Activated naive CD8-positive, alpha-beta T cell treated with anti-CD3 and anti-CD28 coated beads, Interleukin-2, amount 10 ng/mL, durations not matched to agents 7 days and 5 days (primary cell): ENCODE measurements at regions not wholly inside any gene's neighbourhood (a gene's known extent, or its start where the extent isn't known, plus 50 kb on each side); places are given as distances from the start of the nearest gene placed in this dataset.
"Not testable (repeated sequence)": the region's sequence is repeated elsewhere in the genome, so short reads cannot be mapped to it uniquely, and the experiment has no call there.

ENCODE experiments used
- ATAC-seq: fragments of 150-1000 bp; cut with Tn5 transposase; one replicate; pipeline ENCODE4 v1.10.0; 2021; ENCODE audit warnings: low read depth, moderate library complexity
- POLR2A ChIA-PET: fragments of 350-600 bp; sonication (Branson Sonifier 250); formaldehyde crosslinking; loops from one replicate; lab custom pipeline; 2021; ENCODE audit warnings: antibody characterized with exemption; lab: Charles Lee
- DNase-seq: peaks from one replicate; pipeline ENCODE4 v3.0.0; 2021
- H3K27ac Mint-ChIP-seq: one replicate; pipeline ENCODE4 v1.8.0; 2022; ENCODE audit warnings: mild to moderate bottlenecking, mixed read lengths
- H3K27me3 Mint-ChIP-seq: one replicate; pipeline ENCODE4 v1.8.0; 2022; ENCODE audit warnings: mild to moderate bottlenecking, moderate library complexity, mixed read lengths
- H3K36me3 Mint-ChIP-seq: one replicate; pipeline ENCODE4 v1.8.0; 2021; ENCODE audit warnings: mild to moderate bottlenecking, mixed read lengths
- H3K4me1 Mint-ChIP-seq: one replicate; pipeline ENCODE4 v1.8.0; 2021; ENCODE audit warnings: mixed read lengths
- H3K4me3 Mint-ChIP-seq: one replicate; pipeline ENCODE4 v1.8.0; 2022; ENCODE audit warnings: mild to moderate bottlenecking, moderate library complexity, mixed read lengths
- H3K9me3 Mint-ChIP-seq: one replicate; pipeline ENCODE4 v1.8.0; 2021; ENCODE audit warnings: mixed read lengths

DNA sequence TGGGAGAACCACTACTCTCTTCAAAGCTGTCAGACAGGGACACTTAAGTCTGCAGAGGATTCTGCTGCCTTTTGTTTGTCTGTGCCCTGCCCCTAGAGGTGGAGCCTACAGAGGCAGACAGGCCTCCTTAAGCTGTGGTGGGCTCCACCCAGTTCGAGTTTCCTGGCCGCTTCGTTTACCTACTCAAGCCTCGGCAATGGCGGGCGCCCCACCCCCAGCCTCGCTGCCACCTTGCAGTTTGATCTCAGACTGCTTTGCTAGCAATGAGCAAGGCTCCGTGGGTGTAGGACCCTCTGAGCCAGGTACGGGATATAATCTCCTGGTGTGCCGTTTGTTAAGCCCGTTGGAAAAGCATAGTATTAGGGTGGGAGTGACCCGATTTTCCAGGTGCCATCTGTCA, 267.9 kb upstream of the GRAMD2B start:
- H3K4me3 Mint-ChIP-seq, ATAC-seq, POLR2A ChIA-PET, H3K27ac Mint-ChIP-seq, H3K27me3 Mint-ChIP-seq, H3K36me3 Mint-ChIP-seq, H3K4me1 Mint-ChIP-seq, DNase-seq: not testable (repeated sequence)
- peaks cover 10% of the 10 kb centered on the region for H3K9me3 Mint-ChIP-seq

DNA sequence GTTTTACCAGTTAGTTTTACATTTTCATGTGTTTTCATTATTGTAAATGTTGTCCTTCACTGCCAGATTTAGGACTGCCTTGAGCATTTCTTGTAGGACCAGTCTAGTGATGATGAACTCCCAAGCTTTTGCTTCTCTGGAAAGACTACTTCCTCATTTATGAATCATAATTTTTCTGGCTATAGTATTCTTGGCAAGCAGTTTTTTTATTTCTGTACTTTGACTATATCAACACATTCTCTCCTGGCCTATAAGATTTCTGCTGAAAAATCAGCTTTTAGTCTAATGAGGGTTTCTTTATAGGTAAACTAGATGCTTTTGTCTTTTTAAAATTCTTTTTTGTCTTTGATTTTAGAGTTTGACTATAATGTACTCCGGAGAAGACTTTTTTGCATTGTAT, 256.8 kb upstream of the GRAMD2B start:
- Mint-ChIP-seq H3K4me3 (no peak overlapping the region), H3K36me3 (no peaks in the 10 kb centered on the region), H3K27ac (no peak overlapping the region), H3K4me1 (no peaks in the 10 kb centered on the region), H3K27me3 (no peaks in the 10 kb centered on the region), H3K9me3 (peaks cover 10% of the 10 kb centered on the region)
- POLR2A ChIA-PET: no interaction called here
- DNase-seq: no peak
- ATAC-seq: no peak

DNA sequence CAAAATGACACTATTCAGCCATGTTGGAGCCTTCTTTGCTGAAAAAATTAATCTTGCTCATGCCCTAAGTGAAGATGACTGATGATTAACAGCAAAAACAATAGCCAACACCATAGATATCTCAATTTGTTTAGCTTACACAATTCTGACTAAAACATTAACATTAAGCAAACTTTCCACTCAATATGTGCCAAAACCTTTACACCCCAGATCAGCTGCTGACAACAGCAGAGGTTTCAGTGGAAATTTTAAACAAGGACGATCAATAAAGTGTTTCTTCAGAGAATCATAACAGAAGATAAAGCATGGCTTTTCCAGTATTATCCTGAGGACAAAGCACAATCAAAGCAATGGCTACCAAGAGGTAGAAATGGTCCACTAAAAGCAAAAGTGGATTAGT, 254.4 kb upstream of the GRAMD2B start:
- no peaks in the 10 kb centered on the region for H3K36me3 Mint-ChIP-seq
- H3K27me3 Mint-ChIP-seq: no peaks in the 10 kb centered on the region
- H3K4me1 Mint-ChIP-seq: no peaks in the 10 kb centered on the region
- DNase-seq (no peak), ATAC-seq (no peak)
- no peak overlapping the region for H3K27ac Mint-ChIP-seq
- H3K4me3 Mint-ChIP-seq: no peak overlapping the region
- POLR2A ChIA-PET: no interaction called here
- peaks cover 13% of the 10 kb centered on the region for H3K9me3 Mint-ChIP-seq

DNA sequence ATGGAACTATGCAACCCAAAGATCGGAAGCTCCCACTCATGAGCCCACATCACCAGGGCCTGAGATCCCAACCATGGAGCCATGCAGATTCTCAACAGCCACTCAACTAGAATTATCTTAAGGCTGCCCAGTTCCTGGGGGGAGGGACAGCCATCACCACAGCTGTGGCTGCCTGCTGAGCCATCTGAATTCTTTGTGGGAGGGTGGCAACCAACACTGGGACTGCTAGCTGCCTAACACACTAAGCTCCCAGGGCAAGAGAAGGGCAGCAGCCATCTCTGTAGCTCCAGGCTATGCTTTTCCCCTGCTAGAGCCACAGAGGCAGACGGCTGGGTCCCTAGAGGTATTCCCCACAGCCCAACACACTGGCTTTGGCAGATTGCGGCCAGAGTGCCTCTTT, 251.3 kb upstream of the GRAMD2B start:
- no peak overlapping the region for H3K27ac Mint-ChIP-seq
- DNase-seq (no peak), ATAC-seq (no peak)
- H3K36me3 Mint-ChIP-seq: no peaks in the 10 kb centered on the region
- no peaks in the 10 kb centered on the region for H3K27me3 Mint-ChIP-seq
- no peak overlapping the region for H3K4me3 Mint-ChIP-seq
- peaks cover 10% of the 10 kb centered on the region for H3K9me3 Mint-ChIP-seq
- no peaks in the 10 kb centered on the region for H3K4me1 Mint-ChIP-seq
- POLR2A ChIA-PET: no interaction called here

DNA sequence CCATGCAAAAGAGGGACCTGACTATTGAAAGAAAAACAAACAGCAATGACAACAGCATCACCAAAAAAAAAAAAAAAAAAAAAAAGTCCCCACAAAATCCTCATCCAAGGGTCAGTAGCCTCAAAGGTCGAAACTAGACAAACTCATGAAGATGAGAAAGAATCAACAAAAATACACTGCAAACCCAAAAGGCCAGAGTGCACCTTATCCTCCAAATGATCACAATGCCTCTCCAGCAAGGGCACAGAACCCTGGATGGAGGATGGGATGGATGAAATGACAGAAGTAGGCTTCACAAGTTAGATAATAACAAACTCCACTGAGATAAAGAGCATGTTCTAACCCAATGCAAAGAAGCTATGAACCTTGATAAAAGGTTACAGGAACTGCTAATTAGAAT, 250.4 kb upstream of the GRAMD2B start:
- H3K36me3 Mint-ChIP-seq: no peaks in the 10 kb centered on the region
- no peaks in the 10 kb centered on the region for H3K4me1 Mint-ChIP-seq
- POLR2A ChIA-PET: no interaction called here
- no peaks in the 10 kb centered on the region for H3K27me3 Mint-ChIP-seq
- DNase-seq (no peak), ATAC-seq (no peak)
- H3K27ac Mint-ChIP-seq: no peak overlapping the region
- no peak overlapping the region for H3K4me3 Mint-ChIP-seq
- peaks cover 6% of the 10 kb centered on the region for H3K9me3 Mint-ChIP-seq

DNA sequence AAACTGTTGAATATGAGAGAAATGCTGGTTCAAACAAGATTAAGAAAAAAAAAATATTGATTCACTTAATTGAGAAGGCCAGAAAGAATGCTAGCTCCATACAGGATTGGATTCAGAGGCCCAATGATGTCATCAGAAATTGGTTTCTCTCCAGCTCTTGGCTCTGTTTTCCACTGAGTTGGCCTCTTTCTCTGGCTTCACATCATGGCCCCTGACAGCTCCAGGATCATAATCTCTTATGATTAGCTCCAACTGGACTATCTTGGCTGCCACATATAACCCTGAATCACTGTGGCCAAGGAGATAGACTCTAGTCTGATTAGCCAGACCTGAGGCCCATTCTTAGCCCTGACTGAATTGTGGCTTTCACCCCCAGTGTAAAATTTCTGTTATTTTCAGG, 244.7 kb upstream of the GRAMD2B start:
- H3K9me3 Mint-ChIP-seq: peaks cover 2% of the 10 kb centered on the region

DNA sequence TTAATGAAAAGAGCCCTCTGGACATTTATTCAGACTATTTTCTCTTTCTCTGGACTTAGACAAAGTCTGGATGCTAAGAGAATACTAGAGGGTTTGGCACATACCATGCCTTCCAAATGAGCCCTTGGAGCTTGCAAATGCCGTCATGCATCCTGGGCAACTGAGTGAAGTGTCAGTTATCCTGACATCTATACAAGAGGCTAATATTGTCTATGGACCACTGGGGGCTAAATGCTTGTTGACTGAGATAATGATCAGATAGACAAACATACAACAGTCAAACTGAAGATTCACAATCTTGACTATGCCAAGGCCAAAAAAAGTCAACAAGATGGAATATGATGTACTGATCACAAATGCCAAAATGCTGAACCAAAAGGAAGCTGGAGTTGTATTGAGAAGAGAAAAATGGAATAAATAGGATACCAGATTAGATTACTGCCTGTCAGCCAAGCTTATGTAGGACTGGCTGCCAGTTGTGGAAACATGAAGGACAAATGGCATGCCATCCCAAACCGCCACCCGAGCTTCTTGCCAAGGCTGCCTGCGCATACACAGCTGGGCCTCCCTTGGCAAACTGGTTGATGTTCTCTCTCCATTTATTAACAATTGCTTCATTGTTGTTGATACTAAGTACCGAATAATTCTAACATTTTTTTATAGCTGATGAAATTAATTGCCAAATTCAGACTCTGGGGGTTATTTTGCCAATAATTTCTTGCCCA, 240.1 kb upstream of the GRAMD2B start:
- POLR2A ChIA-PET: no interaction called here
- H3K4me1 Mint-ChIP-seq: no peaks in the 10 kb centered on the region
- H3K27me3 Mint-ChIP-seq: no peaks in the 10 kb centered on the region
- DNase-seq (no peak), ATAC-seq (no peak)
- no peak overlapping the region for H3K27ac Mint-ChIP-seq
- H3K9me3 Mint-ChIP-seq: no peaks in the 10 kb centered on the region
- no peaks in the 10 kb centered on the region for H3K36me3 Mint-ChIP-seq
- no peak overlapping the region for H3K4me3 Mint-ChIP-seq

More for the DNA sequence above, 244.7 kb upstream of the GRAMD2B start:
- Mint-ChIP-seq H3K27ac (no peak overlapping the region), H3K27me3 (no peaks in the 10 kb centered on the region), H3K4me3 (no peak overlapping the region), H3K4me1 (no peaks in the 10 kb centered on the region), H3K36me3 (no peaks in the 10 kb centered on the region)
- ATAC-seq (no peak), DNase-seq (no peak)
- POLR2A ChIA-PET: no interaction called here

DNA sequence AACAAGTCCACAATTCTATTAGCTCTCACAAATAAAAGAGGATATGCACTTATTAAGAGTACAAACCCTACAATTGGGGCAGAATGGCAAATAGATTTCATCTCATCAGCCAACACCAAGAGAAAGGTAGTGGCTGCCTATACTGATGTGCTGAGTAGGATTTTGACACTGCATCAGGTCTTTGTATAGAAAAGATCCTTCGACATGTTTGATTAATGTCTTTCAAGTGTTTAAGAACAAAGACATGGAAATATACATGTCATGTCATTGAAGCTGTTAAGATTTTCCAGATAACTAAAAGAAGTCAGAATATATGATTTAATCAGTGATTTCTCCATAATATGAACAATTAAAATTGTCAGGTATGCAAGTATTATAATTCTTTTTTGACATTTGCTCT, 238.7 kb upstream of the GRAMD2B start:
- H3K27me3 Mint-ChIP-seq: no peaks in the 10 kb centered on the region
- no peaks in the 10 kb centered on the region for H3K36me3 Mint-ChIP-seq
- H3K4me3 Mint-ChIP-seq: no peak overlapping the region
- POLR2A ChIA-PET: no interaction called here
- no peak overlapping the region for H3K27ac Mint-ChIP-seq
- DNase-seq (no peak), ATAC-seq (no peak)
- no peaks in the 10 kb centered on the region for H3K4me1 Mint-ChIP-seq
- no peaks in the 10 kb centered on the region for H3K9me3 Mint-ChIP-seq

DNA sequence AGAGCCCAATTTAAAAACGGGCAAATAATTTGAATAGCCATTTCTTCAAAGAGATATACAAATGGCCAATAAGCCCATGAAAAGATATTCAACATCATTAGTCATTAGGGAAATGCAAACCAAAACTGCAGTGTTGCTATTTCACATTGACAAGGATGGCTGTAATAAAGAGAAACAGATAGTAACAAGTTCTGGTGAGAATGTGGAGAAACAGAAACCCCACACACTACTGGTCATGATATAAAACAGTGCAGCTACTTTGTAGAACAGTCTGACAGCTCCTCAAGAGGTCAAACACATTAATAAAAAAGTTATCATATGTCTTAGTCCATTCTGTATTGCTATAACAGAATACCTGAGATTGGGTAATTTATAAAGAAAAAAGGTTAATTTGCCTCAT, 237.0 kb upstream of the GRAMD2B start:
- Mint-ChIP-seq H3K9me3 (no peaks in the 10 kb centered on the region), H3K4me1 (no peaks in the 10 kb centered on the region), H3K36me3 (no peaks in the 10 kb centered on the region), H3K4me3 (no peak overlapping the region), H3K27ac (no peak overlapping the region), H3K27me3 (no peaks in the 10 kb centered on the region)
- DNase-seq: no peak
- POLR2A ChIA-PET: no interaction called here
- no peak for ATAC-seq

DNA sequence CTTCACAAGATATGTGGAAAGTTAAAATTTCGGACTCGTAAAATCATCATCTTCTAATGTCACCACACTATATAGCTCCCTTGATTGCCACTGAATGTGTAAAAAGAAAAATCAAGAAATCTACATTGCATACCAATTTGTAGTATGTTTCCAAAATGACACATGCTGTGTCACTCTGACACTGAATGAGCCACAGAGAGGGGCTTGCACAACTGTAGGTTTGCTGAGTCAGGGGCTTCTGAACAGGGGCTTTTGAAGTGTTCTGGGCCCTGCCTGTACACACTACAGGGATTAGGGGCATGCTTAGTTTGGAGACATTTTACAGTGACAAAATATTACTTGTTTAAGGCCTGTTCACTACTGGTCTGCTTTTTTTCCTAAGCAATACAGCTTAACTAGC, 234.4 kb upstream of the GRAMD2B start:
- POLR2A ChIA-PET: no interaction called here
- no peak overlapping the region for H3K4me3 Mint-ChIP-seq
- DNase-seq (no peak), ATAC-seq (no peak)
- no peaks in the 10 kb centered on the region for H3K4me1 Mint-ChIP-seq
- no peaks in the 10 kb centered on the region for H3K27me3 Mint-ChIP-seq
- no peaks in the 10 kb centered on the region for H3K9me3 Mint-ChIP-seq
- no peaks in the 10 kb centered on the region for H3K36me3 Mint-ChIP-seq
- H3K27ac Mint-ChIP-seq: no peak overlapping the region

DNA sequence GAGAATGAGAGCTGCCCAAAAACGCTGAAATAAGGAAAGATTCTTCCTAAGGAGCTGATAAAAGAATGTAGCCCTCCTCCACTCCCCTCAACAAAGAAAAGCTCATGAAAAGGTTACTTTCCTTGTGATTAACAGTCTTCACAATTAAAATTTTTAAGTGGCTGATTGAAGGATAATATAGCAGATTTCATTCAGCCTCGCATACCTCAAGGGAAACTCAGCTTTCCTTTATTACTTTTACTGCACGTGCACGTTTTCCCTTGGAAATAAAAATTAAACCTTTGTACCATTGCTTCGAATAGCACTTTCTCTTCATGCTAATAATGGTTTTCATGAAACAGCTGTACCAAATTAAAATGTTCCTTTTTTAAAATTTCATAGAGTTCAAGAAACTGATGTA, 234.0 kb upstream of the GRAMD2B start:
- H3K27me3 Mint-ChIP-seq: no peaks in the 10 kb centered on the region
- DNase-seq (no peak), ATAC-seq (no peak)
- no peak overlapping the region for H3K4me3 Mint-ChIP-seq
- H3K4me1 Mint-ChIP-seq: no peaks in the 10 kb centered on the region
- H3K36me3 Mint-ChIP-seq: no peaks in the 10 kb centered on the region
- POLR2A ChIA-PET: no interaction called here
- H3K9me3 Mint-ChIP-seq: no peaks in the 10 kb centered on the region
- H3K27ac Mint-ChIP-seq: no peak overlapping the region

DNA sequence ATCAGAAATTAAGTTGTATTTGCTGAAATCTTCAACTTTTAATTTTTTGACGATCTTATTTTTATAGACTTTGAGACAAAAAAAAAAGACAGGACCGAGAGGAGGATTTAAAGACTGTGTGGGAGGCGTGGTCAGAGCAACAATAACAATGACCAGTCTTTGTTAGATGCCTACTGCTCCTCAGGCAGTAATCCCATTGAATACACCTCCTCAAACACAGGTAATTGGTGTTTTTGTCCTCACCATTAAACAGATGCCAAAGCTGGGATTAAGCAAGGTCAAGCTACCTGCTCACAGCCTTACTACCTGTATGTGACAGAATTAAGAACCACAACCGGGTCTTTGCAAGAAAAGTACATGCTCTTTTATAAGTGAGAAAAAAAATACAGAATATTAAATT, 233.3 kb upstream of the GRAMD2B start:
- Mint-ChIP-seq H3K4me1 (no peaks in the 10 kb centered on the region), H3K9me3 (no peaks in the 10 kb centered on the region), H3K36me3 (no peaks in the 10 kb centered on the region), H3K27ac (no peak overlapping the region), H3K4me3 (no peak overlapping the region), H3K27me3 (no peaks in the 10 kb centered on the region)
- no peak for ATAC-seq
- POLR2A ChIA-PET: no interaction called here
- no peak for DNase-seq

DNA sequence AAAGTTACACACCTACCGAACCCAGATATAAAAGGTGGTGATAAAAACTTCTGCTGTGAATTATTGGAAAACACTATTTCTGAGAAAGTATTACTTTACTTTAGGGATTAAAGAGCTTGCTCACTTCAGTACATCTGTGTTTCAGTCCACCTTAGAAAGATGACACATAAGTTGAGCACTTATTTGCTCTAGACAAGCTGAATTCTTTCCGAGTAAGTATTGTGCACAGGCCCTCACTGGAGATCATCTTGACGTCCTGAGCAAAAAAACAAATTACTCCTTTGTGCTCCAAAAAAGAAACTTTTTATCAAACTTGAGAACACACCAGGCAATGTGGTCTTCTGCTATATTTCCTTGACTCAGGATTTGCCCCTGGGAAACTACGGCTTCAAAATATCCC, 231.0 kb upstream of the GRAMD2B start:
- H3K27me3 Mint-ChIP-seq: no peaks in the 10 kb centered on the region
- no peaks in the 10 kb centered on the region for H3K4me1 Mint-ChIP-seq
- H3K27ac Mint-ChIP-seq: no peak overlapping the region
- no peak for DNase-seq
- H3K36me3 Mint-ChIP-seq: no peaks in the 10 kb centered on the region
- no peak for ATAC-seq
- POLR2A ChIA-PET: no interaction called here
- no peaks in the 10 kb centered on the region for H3K9me3 Mint-ChIP-seq
- H3K4me3 Mint-ChIP-seq: no peak overlapping the region

DNA sequence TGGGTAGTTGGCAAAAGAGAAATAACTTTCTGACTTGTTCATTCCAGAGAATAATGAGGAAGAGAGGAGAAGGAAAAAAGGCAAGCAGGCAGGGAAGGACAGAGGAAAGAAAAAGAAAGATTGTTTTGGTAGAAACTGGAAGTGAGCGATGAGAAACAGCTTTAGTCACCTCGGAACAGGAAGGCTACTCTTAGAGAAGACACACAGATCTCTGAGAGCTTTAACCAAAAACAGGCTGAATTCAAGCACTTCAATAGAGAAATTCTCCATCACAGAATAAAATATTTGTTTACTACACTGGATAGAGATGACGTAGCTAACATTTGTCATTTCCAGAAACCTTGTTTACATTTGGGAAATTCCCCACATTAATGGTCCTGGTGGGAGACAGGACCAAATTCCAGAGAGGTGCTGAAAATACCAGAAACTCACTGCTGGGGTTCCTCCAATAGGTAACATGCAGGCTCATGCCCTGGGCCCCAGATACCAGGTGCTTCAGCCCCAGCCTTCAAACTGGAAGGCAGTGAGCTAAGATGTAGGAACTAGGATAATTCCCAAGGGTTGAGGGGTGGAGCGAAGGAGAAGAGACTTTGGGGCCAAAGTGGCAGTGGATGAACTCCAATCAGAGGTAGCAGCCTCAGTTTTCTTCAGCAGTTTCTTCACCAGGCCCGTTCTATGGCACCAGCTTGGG, 227.7 kb upstream of the GRAMD2B start:
- Mint-ChIP-seq H3K4me3 (no peak overlapping the region), H3K4me1 (no peaks in the 10 kb centered on the region), H3K27me3 (no peaks in the 10 kb centered on the region), H3K9me3 (no peaks in the 10 kb centered on the region), H3K27ac (no peak overlapping the region), H3K36me3 (no peaks in the 10 kb centered on the region)
- DNase-seq: no peak
- ATAC-seq: no peak
- POLR2A ChIA-PET: no interaction called here
